Neural cell (in vitro differentiated cells): ENCODE measurements at regions not wholly inside any gene's neighbourhood (a gene's known extent, or its start where the extent isn't known, plus 50 kb on each side); places are given as distances from the start of the nearest gene placed in this dataset.

Experiments
- H2AFZ ChIP-seq: fragments of 200-600, 300-800 bp; sonication (generic), shearing (Covaris generic); 2 replicates; pipeline ENCODE4 v1.6.0; 2014; ENCODE audit warnings: low read depth, mild to moderate bottlenecking, antibody characterized with exemption, low read length, moderate library complexity
- H3F3A ChIP-seq: fragments of 200-600 bp; shearing (Covaris generic); 2 replicates; pipeline ENCODE4 v1.6.1; 2016; ENCODE audit warnings: mild to moderate bottlenecking, moderate library complexity, mixed read lengths, antibody characterized with exemption, low read length; ENCODE audit not compliant: insufficient read depth, poor library complexity, severe bottlenecking
- H3K27ac ChIP-seq: fragments of 200-600, 300-800 bp; sonication (generic), shearing (Covaris generic); 2 replicates; pipeline ENCODE4 v1.5.1; 2014; ENCODE audit warnings: mild to moderate bottlenecking, low read length, moderate library complexity
- H3K27me3 ChIP-seq: fragments of 300-800, 200-600 bp; sonication (generic), shearing (Covaris generic); 2 replicates; pipeline ENCODE4 v1.6.0; 2014; ENCODE audit warnings: mild to moderate bottlenecking, low read depth, low read length, moderate library complexity; ENCODE audit not compliant: insufficient read depth
- H3K36me3 ChIP-seq: fragments of 300-800, 200-600 bp; sonication (generic), shearing (Covaris generic); 2 replicates; pipeline ENCODE4 v1.5.1; 2014; ENCODE audit warnings: mild to moderate bottlenecking, antibody characterized with exemption, low read length, moderate library complexity; ENCODE audit not compliant: insufficient read depth
- H3K4me2 ChIP-seq: fragments of 300-800, 200-600 bp; sonication (generic), shearing (Covaris generic); 2 replicates; pipeline ENCODE4 v1.6.0; 2014; ENCODE audit warnings: mild to moderate bottlenecking, low read length
- H3K4me3 ChIP-seq: fragments of 300-800, 200-600 bp; sonication (generic), shearing (Covaris generic); 2 replicates; pipeline ENCODE4 v1.5.1; 2014; ENCODE audit warnings: mild to moderate bottlenecking, low read length, moderate library complexity
- H3K79me2 ChIP-seq: fragments of 200-600 bp; shearing (Covaris generic); replicated peaks from 2 replicates; pipeline ENCODE4 v1.6.0; 2014; ENCODE audit warnings: mild to moderate bottlenecking, low read length, moderate library complexity; ENCODE audit not compliant: insufficient read depth
- H3K9ac ChIP-seq: fragments of 300-800, 200-600 bp; sonication (generic), shearing (Covaris generic); 2 replicates; pipeline ENCODE4 v1.6.1; 2016; ENCODE audit warnings: mild to moderate bottlenecking, low read length, mixed read lengths
- H3K9me2 ChIP-seq: fragments of 200-600 bp; shearing (Covaris generic); 2 replicates; pipeline ENCODE4 v1.6.1; 2016; ENCODE audit warnings: mild to moderate bottlenecking, low read length, mixed read lengths; ENCODE audit not compliant: insufficient read depth
- H3K9me3 ChIP-seq: fragments of 200-600, 300-800 bp; sonication (generic), shearing (Covaris generic); 2 replicates; pipeline ENCODE4 v1.6.1; 2016; ENCODE audit warnings: mild to moderate bottlenecking, mixed run types, low read length, moderate library complexity, mixed read lengths
- H4K20me1 ChIP-seq: fragments of 200-600 bp; shearing (Covaris generic); 2 replicates; pipeline ENCODE4 v1.6.1; 2016; ENCODE audit warnings: mild to moderate bottlenecking, mixed run types; ENCODE audit not compliant: insufficient read depth
- EP300 ChIP-seq: fragments of 450-650 bp; conservative IDR thresholded peaks from 2 replicates; pipeline ENCODE4 v1.6.1; 2014; ENCODE audit warnings: antibody characterized with exemption, mild to moderate bottlenecking, moderate library complexity; ENCODE audit not compliant: poor library complexity, severe bottlenecking
- EZH2 ChIP-seq: fragments of 200-600, 300-800 bp; shearing (Covaris generic), sonication (generic); IDR thresholded peaks from 2 replicates; pipeline ENCODE4 v1.6.1; 2014; ENCODE audit warnings: antibody characterized with exemption, low read length, borderline replicate concordance, mild to moderate bottlenecking; ENCODE audit not compliant: insufficient read depth, poor library complexity, severe bottlenecking
- MXI1 ChIP-seq: fragments of 450-650 bp; conservative IDR thresholded peaks from 2 replicates; pipeline ENCODE4 v1.6.1; 2014; ENCODE audit warnings: antibody characterized with exemption, mild to moderate bottlenecking; ENCODE audit not compliant: poor library complexity, severe bottlenecking
- POLR2AphosphoS5 ChIP-seq: IDR thresholded peaks from 2 replicates; pipeline ENCODE4 v1.6.1; 2012
- RAD21 ChIP-seq: fragments of 450-650 bp; conservative IDR thresholded peaks from 2 replicates; pipeline ENCODE4 v1.6.1; 2014; ENCODE audit warnings: antibody characterized with exemption, mild to moderate bottlenecking, moderate library complexity
- SMC3 ChIP-seq: fragments of 450-650 bp; conservative IDR thresholded peaks from 2 replicates; pipeline ENCODE4 v1.6.1; 2014; ENCODE audit warnings: antibody characterized with exemption, mild to moderate bottlenecking, moderate library complexity; ENCODE audit not compliant: poor library complexity
- TAF1 ChIP-seq: IDR thresholded peaks from 2 replicates; pipeline ENCODE4 v1.6.1; 2012; ENCODE audit warnings: low read depth
- TF ChIP-seq, protein P1 (sequence below): fragments of 450-650 bp; IDR thresholded peaks from 2 replicates; pipeline ENCODE4 v1.5.1; 2014; ENCODE audit warnings: antibody characterized with exemption, mild to moderate bottlenecking, moderate library complexity; ENCODE audit not compliant: poor library complexity, severe bottlenecking
- TF ChIP-seq, protein P2 (sequence below): IDR thresholded peaks from 2 replicates; pipeline ENCODE4 v1.6.1; 2012; ENCODE audit warnings: borderline replicate concordance

DNA sequence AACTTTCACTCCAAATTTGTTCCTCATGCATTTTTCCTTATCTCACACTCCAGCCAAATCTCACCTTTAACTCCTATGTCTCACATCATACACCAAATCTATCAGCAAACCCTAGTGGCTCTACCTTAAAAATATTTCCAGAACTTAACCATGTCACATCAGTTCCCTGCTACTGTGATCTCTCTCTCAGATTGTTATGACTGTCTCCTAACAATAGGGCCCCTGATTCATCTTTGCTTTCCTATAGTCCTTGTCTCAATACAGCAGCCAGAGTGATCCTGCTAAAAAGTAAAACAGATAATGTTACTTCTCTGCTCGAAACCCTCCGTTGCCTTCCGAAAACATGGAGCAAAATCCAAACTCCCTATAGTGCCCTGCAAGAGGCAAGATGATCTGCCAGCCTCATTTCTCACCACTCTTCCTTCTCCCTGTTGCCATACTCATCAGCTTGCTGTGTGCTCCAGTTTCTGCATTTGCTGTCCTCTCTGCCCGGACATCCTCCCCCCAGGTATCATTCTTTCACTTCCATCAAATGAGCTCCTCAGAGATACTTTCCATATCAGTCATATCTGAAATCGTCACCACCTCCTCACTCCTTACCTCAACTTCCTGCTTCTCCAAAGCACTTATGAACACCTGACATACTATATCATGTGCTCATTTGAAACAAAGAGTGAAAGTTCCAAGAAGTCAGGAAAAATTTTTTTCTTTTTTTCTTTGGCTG, 293.4 kb upstream of the NR3C2 start:
- Histone ChIP-seq H3K9me3 (no peaks in the 10 kb centered on the region), H4K20me1 (no peaks in the 10 kb centered on the region), H3K9me2 (no peaks in the 10 kb centered on the region), H3K79me2 (no peaks in the 10 kb centered on the region), H3F3A (no peaks in the 10 kb centered on the region), H3K4me2 (no peak overlapping the region), H3K4me3 (no peak overlapping the region), H3K27ac (no peak overlapping the region), H3K36me3 (no peaks in the 10 kb centered on the region), H3K9ac (no peak overlapping the region), H3K27me3 (no peaks in the 10 kb centered on the region), H2AFZ (no peak overlapping the region)
- no peak for TF ChIP-seq MXI1
- no peak for TF ChIP-seq TAF1
- no peak for TF ChIP-seq SMC3
- TF ChIP-seq, protein P1, sequence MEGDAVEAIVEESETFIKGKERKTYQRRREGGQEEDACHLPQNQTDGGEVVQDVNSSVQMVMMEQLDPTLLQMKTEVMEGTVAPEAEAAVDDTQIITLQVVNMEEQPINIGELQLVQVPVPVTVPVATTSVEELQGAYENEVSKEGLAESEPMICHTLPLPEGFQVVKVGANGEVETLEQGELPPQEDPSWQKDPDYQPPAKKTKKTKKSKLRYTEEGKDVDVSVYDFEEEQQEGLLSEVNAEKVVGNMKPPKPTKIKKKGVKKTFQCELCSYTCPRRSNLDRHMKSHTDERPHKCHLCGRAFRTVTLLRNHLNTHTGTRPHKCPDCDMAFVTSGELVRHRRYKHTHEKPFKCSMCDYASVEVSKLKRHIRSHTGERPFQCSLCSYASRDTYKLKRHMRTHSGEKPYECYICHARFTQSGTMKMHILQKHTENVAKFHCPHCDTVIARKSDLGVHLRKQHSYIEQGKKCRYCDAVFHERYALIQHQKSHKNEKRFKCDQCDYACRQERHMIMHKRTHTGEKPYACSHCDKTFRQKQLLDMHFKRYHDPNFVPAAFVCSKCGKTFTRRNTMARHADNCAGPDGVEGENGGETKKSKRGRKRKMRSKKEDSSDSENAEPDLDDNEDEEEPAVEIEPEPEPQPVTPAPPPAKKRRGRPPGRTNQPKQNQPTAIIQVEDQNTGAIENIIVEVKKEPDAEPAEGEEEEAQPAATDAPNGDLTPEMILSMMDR = no peak
- TF ChIP-seq EZH2 = no peak
- TF ChIP-seq, protein P2, sequence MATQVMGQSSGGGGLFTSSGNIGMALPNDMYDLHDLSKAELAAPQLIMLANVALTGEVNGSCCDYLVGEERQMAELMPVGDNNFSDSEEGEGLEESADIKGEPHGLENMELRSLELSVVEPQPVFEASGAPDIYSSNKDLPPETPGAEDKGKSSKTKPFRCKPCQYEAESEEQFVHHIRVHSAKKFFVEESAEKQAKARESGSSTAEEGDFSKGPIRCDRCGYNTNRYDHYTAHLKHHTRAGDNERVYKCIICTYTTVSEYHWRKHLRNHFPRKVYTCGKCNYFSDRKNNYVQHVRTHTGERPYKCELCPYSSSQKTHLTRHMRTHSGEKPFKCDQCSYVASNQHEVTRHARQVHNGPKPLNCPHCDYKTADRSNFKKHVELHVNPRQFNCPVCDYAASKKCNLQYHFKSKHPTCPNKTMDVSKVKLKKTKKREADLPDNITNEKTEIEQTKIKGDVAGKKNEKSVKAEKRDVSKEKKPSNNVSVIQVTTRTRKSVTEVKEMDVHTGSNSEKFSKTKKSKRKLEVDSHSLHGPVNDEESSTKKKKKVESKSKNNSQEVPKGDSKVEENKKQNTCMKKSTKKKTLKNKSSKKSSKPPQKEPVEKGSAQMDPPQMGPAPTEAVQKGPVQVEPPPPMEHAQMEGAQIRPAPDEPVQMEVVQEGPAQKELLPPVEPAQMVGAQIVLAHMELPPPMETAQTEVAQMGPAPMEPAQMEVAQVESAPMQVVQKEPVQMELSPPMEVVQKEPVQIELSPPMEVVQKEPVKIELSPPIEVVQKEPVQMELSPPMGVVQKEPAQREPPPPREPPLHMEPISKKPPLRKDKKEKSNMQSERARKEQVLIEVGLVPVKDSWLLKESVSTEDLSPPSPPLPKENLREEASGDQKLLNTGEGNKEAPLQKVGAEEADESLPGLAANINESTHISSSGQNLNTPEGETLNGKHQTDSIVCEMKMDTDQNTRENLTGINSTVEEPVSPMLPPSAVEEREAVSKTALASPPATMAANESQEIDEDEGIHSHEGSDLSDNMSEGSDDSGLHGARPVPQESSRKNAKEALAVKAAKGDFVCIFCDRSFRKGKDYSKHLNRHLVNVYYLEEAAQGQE = no peak
- no peak for TF ChIP-seq POLR2AphosphoS5
- TF ChIP-seq RAD21 = no peak
- TF ChIP-seq EP300 = no peak

DNA sequence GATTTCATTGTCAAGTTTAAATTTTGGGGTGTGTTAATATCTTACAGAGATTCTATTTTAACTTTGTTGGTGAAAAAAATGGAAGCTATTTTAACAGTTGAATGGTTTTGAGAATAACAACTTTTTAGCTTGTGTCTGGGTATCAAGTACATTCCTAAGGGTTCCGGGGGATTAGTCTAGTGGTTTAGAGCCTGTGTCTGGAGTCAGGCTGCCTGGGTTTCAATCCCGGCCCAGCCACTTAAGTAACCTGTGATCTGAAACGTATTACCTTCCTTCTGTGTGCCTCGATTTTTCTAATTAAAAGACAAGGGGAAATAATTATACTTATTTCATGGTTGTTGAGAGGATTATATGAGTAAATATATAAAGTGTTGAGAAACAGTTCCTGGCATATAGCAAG, 288.6 kb upstream of the NR3C2 start:
- TF ChIP-seq SMC3 = no peak
- TF ChIP-seq EZH2 = no peak
- no peak for TF ChIP-seq RAD21
- TF ChIP-seq MXI1 = no peak
- TF ChIP-seq, protein P1 = no peak
- TF ChIP-seq TAF1 = no peak
- no peak for TF ChIP-seq EP300
- no peak for TF ChIP-seq POLR2AphosphoS5
- TF ChIP-seq, protein P2 = no peak
- Histone ChIP-seq H3K9me2 (no peaks in the 10 kb centered on the region), H3K4me3 (no peak overlapping the region), H4K20me1 (no peaks in the 10 kb centered on the region), H3K36me3 (no peaks in the 10 kb centered on the region), H2AFZ (no peak overlapping the region), H3K4me2 (no peak overlapping the region), H3K79me2 (no peaks in the 10 kb centered on the region), H3K9me3 (no peaks in the 10 kb centered on the region), H3K27ac (no peak overlapping the region), H3K9ac (no peak overlapping the region), H3F3A (no peaks in the 10 kb centered on the region), H3K27me3 (no peaks in the 10 kb centered on the region)
